Testis (tissue), 2 donors: ENCODE measurements at regions not wholly inside any gene's neighbourhood (a gene's known extent, or its start where the extent isn't known, plus 50 kb on each side); places are given as distances from the start of the nearest gene placed in this dataset.
"Not testable (repeated sequence)": the region's sequence is repeated elsewhere in the genome, so short reads cannot be mapped to it uniquely, and the experiment has no call there.

Source experiments
- CTCF ChIP-seq, 3 experiments: fragments of 450-650 bp in 2 of 3; fragments of 200-600 bp in 1 of 3; sonication (generic) in 1 of 3; IDR thresholded peaks; one replicate each; pipeline ENCODE4 v1.5.1; 2016 to 2019; ENCODE audit warnings: antibody characterized with exemption in 3 of 3, mild to moderate bottlenecking in 2 of 3, moderate library complexity in 1 of 3
- POLR2A ChIP-seq: fragments of 450-650 bp; IDR thresholded peaks from one replicate; pipeline ENCODE4 v1.6.1; 2017; ENCODE audit warnings: antibody characterized with exemption, mild to moderate bottlenecking, moderate library complexity

- TF ChIP-seq CTCF (IDR thresholded peaks at IDR 0.05); POLR2A: not testable (repeated sequence)
These were observed 186.1 kb downstream of the LMLN start for GRCh38 chr3:198146070-198146469.
